ENCODE measurements at regions not wholly inside any gene's neighbourhood (a gene's known extent, or its start where the extent isn't known, plus 50 kb on each side); places are given as distances from the start of the nearest gene placed in this dataset.

- Mint-ChIP-seq H3K9me3 (ENCODE audit: unreplicated experiment) (no peaks in the 10 kb centered on the region), H3K36me3 (ENCODE audit: insufficient read depth, unreplicated experiment) (no peaks in the 10 kb centered on the region), H3K4me1 (ENCODE audit: low read depth, unreplicated experiment) (peaks cover 8% of the 10 kb centered on the region), H3K27me3 (ENCODE audit: insufficient read depth, unreplicated experiment) (peaks cover 4% of the 10 kb centered on the region), H3K27ac (ENCODE audit: unreplicated experiment) (no peak overlapping the region), H3K4me3 (ENCODE audit: unreplicated experiment) (no peak overlapping the region)
- Histone ChIP-seq H3K4me1 (no peaks in the 10 kb centered on the region), H3K27me3 (replicated peaks; ENCODE audit: control insufficient read depth, insufficient read depth, low read length) (no peaks in the 10 kb centered on the region), H3K9me3 (no peaks in the 10 kb centered on the region), H3K4me3 (ENCODE audit: low read depth, low read length) (no peak overlapping the region), H3K36me3 (ENCODE audit: control insufficient read depth, insufficient read depth, low read length) (no peaks in the 10 kb centered on the region)
- ChIA-PET CTCF (no interaction called here), POLR2A (no interaction called here)
- intact Hi-C loops (cut with micrococcal nuclease; ENCODE audit: unreplicated experiment) = no loop called here
- TF ChIP-seq, protein P1, sequence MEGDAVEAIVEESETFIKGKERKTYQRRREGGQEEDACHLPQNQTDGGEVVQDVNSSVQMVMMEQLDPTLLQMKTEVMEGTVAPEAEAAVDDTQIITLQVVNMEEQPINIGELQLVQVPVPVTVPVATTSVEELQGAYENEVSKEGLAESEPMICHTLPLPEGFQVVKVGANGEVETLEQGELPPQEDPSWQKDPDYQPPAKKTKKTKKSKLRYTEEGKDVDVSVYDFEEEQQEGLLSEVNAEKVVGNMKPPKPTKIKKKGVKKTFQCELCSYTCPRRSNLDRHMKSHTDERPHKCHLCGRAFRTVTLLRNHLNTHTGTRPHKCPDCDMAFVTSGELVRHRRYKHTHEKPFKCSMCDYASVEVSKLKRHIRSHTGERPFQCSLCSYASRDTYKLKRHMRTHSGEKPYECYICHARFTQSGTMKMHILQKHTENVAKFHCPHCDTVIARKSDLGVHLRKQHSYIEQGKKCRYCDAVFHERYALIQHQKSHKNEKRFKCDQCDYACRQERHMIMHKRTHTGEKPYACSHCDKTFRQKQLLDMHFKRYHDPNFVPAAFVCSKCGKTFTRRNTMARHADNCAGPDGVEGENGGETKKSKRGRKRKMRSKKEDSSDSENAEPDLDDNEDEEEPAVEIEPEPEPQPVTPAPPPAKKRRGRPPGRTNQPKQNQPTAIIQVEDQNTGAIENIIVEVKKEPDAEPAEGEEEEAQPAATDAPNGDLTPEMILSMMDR (IDR thresholded peaks at IDR 0.05; ENCODE audit: insufficient read depth in 1 of 2, low read depth in 1 of 2, low read length in 1 of 2, severe bottlenecking in 1 of 2, unreplicated experiment in 1 of 2) = no peak
- no peak for DNase-seq
- BruUV-seq (replicated peaks) = no TSS peak
These were observed 264.2 kb downstream of the SS18 start for GRCh38 chr18:25825979-25826776.

- intact Hi-C loops (cut with micrococcal nuclease; ENCODE audit: unreplicated experiment) = no loop called here
- Mint-ChIP-seq H3K9me3 (ENCODE audit: unreplicated experiment) (no peaks in the 10 kb centered on the region), H3K27me3 (ENCODE audit: insufficient read depth, unreplicated experiment) (peaks cover 4% of the 10 kb centered on the region), H3K27ac (ENCODE audit: unreplicated experiment) (no peak overlapping the region), H3K4me3 (ENCODE audit: unreplicated experiment) (no peak overlapping the region), H3K4me1 (ENCODE audit: low read depth, unreplicated experiment) (peaks cover 8% of the 10 kb centered on the region), H3K36me3 (ENCODE audit: insufficient read depth, unreplicated experiment) (no peaks in the 10 kb centered on the region)
- BruUV-seq (replicated peaks) = no TSS peak
- Histone ChIP-seq H3K27me3 (replicated peaks; ENCODE audit: control insufficient read depth, insufficient read depth, low read length) (no peaks in the 10 kb centered on the region), H3K4me3 (ENCODE audit: low read depth, low read length) (no peak overlapping the region), H3K36me3 (ENCODE audit: control insufficient read depth, insufficient read depth, low read length) (no peaks in the 10 kb centered on the region), H3K9me3 (no peaks in the 10 kb centered on the region), H3K4me1 (no peaks in the 10 kb centered on the region)
- CTCF ChIA-PET = no interaction called here
- TF ChIP-seq, protein P1 (IDR thresholded peaks at IDR 0.05; ENCODE audit: insufficient read depth in 1 of 2, low read depth in 1 of 2, low read length in 1 of 2, severe bottlenecking in 1 of 2, unreplicated experiment in 1 of 2) = no peak
- no peak for DNase-seq
- POLR2A ChIA-PET = no interaction called here
These were observed 265.4 kb downstream of the SS18 start for GRCh38 chr18:25825056-25825455.

- CTCF ChIA-PET = no interaction called here
- peaks cover 7% of the 10 kb centered on the region for H3K27me3 Mint-ChIP-seq (ENCODE audit: insufficient read depth, unreplicated experiment)
- BruUV-seq (replicated peaks) = no TSS peak
These were observed 270.6 kb downstream of the SS18 start for GRCh38 chr18:25819746-25820363.

More at GRCh38 chr18:25819746-25820363, 270.6 kb downstream of the SS18 start:
- DNase-seq = no peak
- TF ChIP-seq, protein P1 (IDR thresholded peaks at IDR 0.05; ENCODE audit: insufficient read depth in 1 of 2, low read depth in 1 of 2, low read length in 1 of 2, severe bottlenecking in 1 of 2, unreplicated experiment in 1 of 2) = no peak
- H3K9me3 ChIP-seq = no peaks in the 10 kb centered on the region
- H3K36me3 ChIP-seq (ENCODE audit: control insufficient read depth, insufficient read depth, low read length) = no peaks in the 10 kb centered on the region
- Mint-ChIP-seq H3K36me3 (ENCODE audit: insufficient read depth, unreplicated experiment) (no peaks in the 10 kb centered on the region), H3K4me3 (ENCODE audit: unreplicated experiment) (no peak overlapping the region), H3K9me3 (ENCODE audit: unreplicated experiment) (no peaks in the 10 kb centered on the region), H3K27ac (ENCODE audit: unreplicated experiment) (no peak overlapping the region), H3K4me1 (ENCODE audit: low read depth, unreplicated experiment) (no peaks in the 10 kb centered on the region)
- POLR2A ChIA-PET = no interaction called here
- intact Hi-C loops (cut with micrococcal nuclease; ENCODE audit: unreplicated experiment) = no loop called here
- no peak overlapping the region for H3K4me3 ChIP-seq (ENCODE audit: low read depth, low read length)
- no peaks in the 10 kb centered on the region for H3K27me3 ChIP-seq (replicated peaks; ENCODE audit: control insufficient read depth, insufficient read depth, low read length)
- H3K4me1 ChIP-seq = no peaks in the 10 kb centered on the region
